Activated T-helper 17 cell treated with anti-CD3 and anti-CD28 coated beads, Interleukin-2, amount 50 U/mL, for 72 hours (primary cell): ENCODE measurements at regions not wholly inside any gene's neighbourhood (a gene's known extent, or its start where the extent isn't known, plus 50 kb on each side); places are given as distances from the start of the nearest gene placed in this dataset.
"Not testable (repeated sequence)": the region's sequence is repeated elsewhere in the genome, so short reads cannot be mapped to it uniquely, and the experiment has no call there.

Experiments used
- ATAC-seq: fragments of 150-1000 bp; cut with Tn5 transposase; replicated peaks from 2 replicates; pipeline ENCODE4 v1.10.0; 2021; ENCODE audit warnings: mild to moderate bottlenecking, moderate library complexity
- H3K27ac Mint-ChIP-seq: one replicate; pipeline ENCODE4 v1.8.0; 2022; ENCODE audit warnings: mixed read lengths
- H3K27me3 Mint-ChIP-seq: one replicate; pipeline ENCODE4 v1.8.0; 2022; ENCODE audit warnings: mixed read lengths
- H3K36me3 Mint-ChIP-seq: one replicate; pipeline ENCODE4 v1.8.0; 2022; ENCODE audit warnings: low read depth, mild to moderate bottlenecking, mixed read lengths
- H3K4me1 Mint-ChIP-seq: one replicate; pipeline ENCODE4 v1.8.0; 2022; ENCODE audit warnings: mixed read lengths
- H3K4me3 Mint-ChIP-seq: one replicate; pipeline ENCODE4 v1.8.0; 2022; ENCODE audit warnings: mild to moderate bottlenecking, mixed read lengths
- H3K9me3 Mint-ChIP-seq: one replicate; pipeline ENCODE4 v1.8.0; 2022; ENCODE audit warnings: mixed read lengths

- H3K4me1 Mint-ChIP-seq, H3K27ac Mint-ChIP-seq, H3K36me3 Mint-ChIP-seq, ATAC-seq, H3K4me3 Mint-ChIP-seq, H3K27me3 Mint-ChIP-seq: not testable (repeated sequence)
- H3K9me3 Mint-ChIP-seq: peaks cover 22% of the 10 kb centered on the region
These were observed 1711.3 kb downstream of the KHDRBS2 start for GRCh38 chr6:60574723-60575122.

GRCh38 chr6:60572607-60573006 lies 1713.4 kb downstream of the KHDRBS2 start:
- not testable (repeated sequence) for H3K27ac Mint-ChIP-seq, ATAC-seq, H3K27me3 Mint-ChIP-seq, H3K4me3 Mint-ChIP-seq, H3K36me3 Mint-ChIP-seq, H3K4me1 Mint-ChIP-seq
- H3K9me3 Mint-ChIP-seq: peaks cover 24% of the 10 kb centered on the region

- not testable (repeated sequence) for H3K36me3 Mint-ChIP-seq, H3K27ac Mint-ChIP-seq, ATAC-seq
These were observed 1714.6 kb downstream of the KHDRBS2 start for GRCh38 chr6:60571293-60572016.

GRCh38 chr6:60570599-60570998 lies 1715.4 kb downstream of the KHDRBS2 start:
- H3K4me3 Mint-ChIP-seq, H3K36me3 Mint-ChIP-seq, ATAC-seq, H3K27ac Mint-ChIP-seq, H3K4me1 Mint-ChIP-seq, H3K27me3 Mint-ChIP-seq: not testable (repeated sequence)
- H3K9me3 Mint-ChIP-seq: peaks cover 20% of the 10 kb centered on the region

More at GRCh38 chr6:60571293-60572016, 1714.6 kb downstream of the KHDRBS2 start:
- not testable (repeated sequence) for H3K4me1 Mint-ChIP-seq, H3K27me3 Mint-ChIP-seq, H3K4me3 Mint-ChIP-seq
- peaks cover 26% of the 10 kb centered on the region for H3K9me3 Mint-ChIP-seq

GRCh38 chr6:60567447-60568187 lies 1718.4 kb downstream of the KHDRBS2 start:
- ATAC-seq, H3K4me3 Mint-ChIP-seq, H3K36me3 Mint-ChIP-seq, H3K4me1 Mint-ChIP-seq, H3K27me3 Mint-ChIP-seq, H3K27ac Mint-ChIP-seq: not testable (repeated sequence)
- peaks cover 15% of the 10 kb centered on the region for H3K9me3 Mint-ChIP-seq

GRCh38 chr6:60566387-60566786 lies 1719.6 kb downstream of the KHDRBS2 start:
- not testable (repeated sequence) for H3K4me1 Mint-ChIP-seq, H3K27me3 Mint-ChIP-seq, H3K36me3 Mint-ChIP-seq, H3K4me3 Mint-ChIP-seq, H3K27ac Mint-ChIP-seq
- H3K9me3 Mint-ChIP-seq: peaks cover 16% of the 10 kb centered on the region
- ATAC-seq: peak; percentile 21

- H3K4me3 Mint-ChIP-seq, H3K27me3 Mint-ChIP-seq, H3K4me1 Mint-ChIP-seq, ATAC-seq, H3K36me3 Mint-ChIP-seq, H3K27ac Mint-ChIP-seq: not testable (repeated sequence)
- peaks cover 17% of the 10 kb centered on the region for H3K9me3 Mint-ChIP-seq
These were observed 1726.3 kb downstream of the KHDRBS2 start for GRCh38 chr6:60559702-60560101.

GRCh38 chr6:60547340-60547739 lies 1738.7 kb downstream of the KHDRBS2 start:
- H3K36me3 Mint-ChIP-seq, H3K27me3 Mint-ChIP-seq, H3K4me1 Mint-ChIP-seq, H3K4me3 Mint-ChIP-seq, ATAC-seq, H3K27ac Mint-ChIP-seq: not testable (repeated sequence)
- H3K9me3 Mint-ChIP-seq: peaks cover 17% of the 10 kb centered on the region

- not testable (repeated sequence) for H3K27me3 Mint-ChIP-seq, H3K9me3 Mint-ChIP-seq, H3K4me1 Mint-ChIP-seq, ATAC-seq, H3K36me3 Mint-ChIP-seq, H3K27ac Mint-ChIP-seq, H3K4me3 Mint-ChIP-seq
These were observed 1761.3 kb downstream of the KHDRBS2 start for GRCh38 chr6:60524770-60525169.

GRCh38 chr6:60477747-60478146 lies 1808.3 kb downstream of the KHDRBS2 start:
- H3K27me3 Mint-ChIP-seq, H3K27ac Mint-ChIP-seq, H3K4me1 Mint-ChIP-seq, H3K36me3 Mint-ChIP-seq, ATAC-seq, H3K4me3 Mint-ChIP-seq, H3K9me3 Mint-ChIP-seq: not testable (repeated sequence)

GRCh38 chr6:60473805-60474204 lies 1812.2 kb downstream of the KHDRBS2 start:
- not testable (repeated sequence) for H3K27me3 Mint-ChIP-seq, H3K4me1 Mint-ChIP-seq, H3K36me3 Mint-ChIP-seq, H3K27ac Mint-ChIP-seq, H3K4me3 Mint-ChIP-seq, H3K9me3 Mint-ChIP-seq, ATAC-seq

- not testable (repeated sequence) for H3K9me3 Mint-ChIP-seq, H3K27ac Mint-ChIP-seq, ATAC-seq, H3K27me3 Mint-ChIP-seq, H3K4me1 Mint-ChIP-seq, H3K4me3 Mint-ChIP-seq, H3K36me3 Mint-ChIP-seq
These were observed 1814.6 kb downstream of the KHDRBS2 start for GRCh38 chr6:60471426-60471825.

- not testable (repeated sequence) for H3K27me3 Mint-ChIP-seq, H3K9me3 Mint-ChIP-seq, H3K27ac Mint-ChIP-seq, H3K4me3 Mint-ChIP-seq, H3K4me1 Mint-ChIP-seq, ATAC-seq, H3K36me3 Mint-ChIP-seq
These were observed 1835.6 kb downstream of the KHDRBS2 start for GRCh38 chr6:60450428-60450827.

GRCh38 chr6:60444532-60444931 lies 1841.5 kb downstream of the KHDRBS2 start:
- not testable (repeated sequence) for H3K9me3 Mint-ChIP-seq, ATAC-seq, H3K36me3 Mint-ChIP-seq, H3K27me3 Mint-ChIP-seq, H3K4me1 Mint-ChIP-seq, H3K4me3 Mint-ChIP-seq, H3K27ac Mint-ChIP-seq

- peaks cover 17% of the 10 kb centered on the region for H3K9me3 Mint-ChIP-seq
- not testable (repeated sequence) for H3K4me1 Mint-ChIP-seq, H3K27ac Mint-ChIP-seq, H3K36me3 Mint-ChIP-seq, H3K4me3 Mint-ChIP-seq, ATAC-seq, H3K27me3 Mint-ChIP-seq
These were observed 1846.3 kb downstream of the KHDRBS2 start for GRCh38 chr6:60439709-60440108.
